ENCODE measurements at regions not wholly inside any gene's neighbourhood (a gene's known extent, or its start where the extent isn't known, plus 50 kb on each side); places are given as distances from the start of the nearest gene placed in this dataset.
"Not testable (repeated sequence)": the region's sequence is repeated elsewhere in the genome, so short reads cannot be mapped to it uniquely, and the experiment has no call there.

- H2AFZ ChIP-seq (ENCODE audit: control insufficient read depth, low read depth, low read length); BruUV-seq (replicated peaks); H3K27ac ChIP-seq (ENCODE audit: control insufficient read depth, insufficient read depth); H3K9ac ChIP-seq (ENCODE audit: control insufficient read depth, insufficient read depth, low read length); H3K4me3 ChIP-seq; intact Hi-C loops (cut with micrococcal nuclease; ENCODE audit: unreplicated experiment); H3K36me3 ChIP-seq (ENCODE audit: control insufficient read depth in 2 of 2, insufficient read depth in 2 of 2, low read length in 1 of 2); H3K79me2 ChIP-seq (ENCODE audit: control insufficient read depth, insufficient read depth, low read length); H4K20me1 ChIP-seq (ENCODE audit: control insufficient read depth, insufficient read depth); in situ Hi-C loops (cut with MboI); RAD21 ChIA-PET (ENCODE audit: unreplicated experiment); H3K27me3 ChIP-seq (replicated peaks in 1 of 2; ENCODE audit: control insufficient read depth in 2 of 2, insufficient read depth in 2 of 2, low read length in 1 of 2); H3K9me3 ChIP-seq (replicated peaks; ENCODE audit: control insufficient read depth, insufficient read depth, low read length); FAIRE-seq; ATAC-seq; DNase-seq (ENCODE audit: low read depth, low spot score); H3K4me2 ChIP-seq (ENCODE audit: control insufficient read depth, insufficient read depth): not testable (repeated sequence)
- CTCF ChIA-PET: interaction anchor here (0.8 kb wide), 1 partner anchor 12 kb away, joined by 3 read pairs; no protein-coding TSS in a partner anchor
- POLR2A ChIA-PET: interaction anchor here (0.9 kb wide), 1 partner anchor 13 kb away, joined by 3 read pairs; no protein-coding TSS in a partner anchor
- SMC1A ChIA-PET (ENCODE audit: uncharacterized antibody, unreplicated experiment): interaction anchor here (1.5 kb wide), 1 partner anchor 8 kb away, joined by 3 read pairs; no protein-coding TSS in a partner anchor
- 91% methylated on average over 23 of the region's 32 CpGs for WGBS (ENCODE audit: insufficient coverage, insufficient replicate concordance, low lambda C conversion rate, missing lambda C conversion rate)
- peaks cover 17% of the 10 kb centered on the region for H3K4me1 ChIP-seq (ENCODE audit: control insufficient read depth, insufficient read depth, low read length)
These were observed 169.7 kb downstream of the DEPDC1B start for GRCh38 chr5:60530144-60530848.

DNA sequence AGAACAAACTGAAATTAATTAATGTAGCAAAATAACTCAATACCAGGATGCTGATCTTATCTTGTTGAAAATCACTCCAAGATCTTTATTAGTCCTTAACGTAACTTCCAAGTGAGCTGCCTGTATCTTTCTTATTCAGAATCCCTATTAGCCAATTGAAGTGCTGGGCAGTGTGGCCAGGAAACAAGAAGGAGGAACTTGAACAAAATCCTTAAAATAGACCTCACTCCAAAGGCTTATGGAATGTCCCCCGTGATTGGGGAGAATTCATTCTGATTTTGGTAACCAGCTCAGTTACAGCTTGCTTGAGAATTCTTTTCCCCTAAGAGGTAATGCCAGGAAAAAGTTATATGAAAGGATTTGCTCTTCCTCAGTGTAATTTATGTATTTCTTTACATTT, 171.0 kb downstream of the DEPDC1B start:
- no TSS peak for BruUV-seq (replicated peaks)

More for the DNA sequence above, 171.0 kb downstream of the DEPDC1B start:
- Histone ChIP-seq H3K9ac (ENCODE audit: control insufficient read depth, insufficient read depth, low read length) (no peak overlapping the region), H3K27me3 (replicated peaks in 1 of 2; ENCODE audit: control insufficient read depth in 2 of 2, insufficient read depth in 2 of 2, low read length in 1 of 2) (no peaks in the 10 kb centered on the region), H4K20me1 (ENCODE audit: control insufficient read depth, insufficient read depth) (no peaks in the 10 kb centered on the region), H3K27ac (ENCODE audit: control insufficient read depth, insufficient read depth) (no peak overlapping the region), H3K9me3 (replicated peaks; ENCODE audit: control insufficient read depth, insufficient read depth, low read length) (no peaks in the 10 kb centered on the region; the same call in 2 of the 3 replicates), H3K79me2 (ENCODE audit: control insufficient read depth, insufficient read depth, low read length) (no peaks in the 10 kb centered on the region), H3K36me3 (ENCODE audit: control insufficient read depth in 2 of 2, insufficient read depth in 2 of 2, low read length in 1 of 2) (no peaks in the 10 kb centered on the region), H3K4me2 (ENCODE audit: control insufficient read depth, insufficient read depth) (no peak overlapping the region), H2AFZ (ENCODE audit: control insufficient read depth, low read depth, low read length) (no peak overlapping the region), H3K4me3 (no peak overlapping the region), H3K4me1 (ENCODE audit: control insufficient read depth, insufficient read depth, low read length) (peaks cover 18% of the 10 kb centered on the region)
- ATAC-seq (no peak), DNase-seq (ENCODE audit: low read depth, low spot score) (no peak), FAIRE-seq (no peak)
- ChIA-PET SMC1A (ENCODE audit: uncharacterized antibody, unreplicated experiment) (interaction anchor here (0.8 kb wide), 1 partner anchor 11 kb away, joined by 3 read pairs; no protein-coding TSS in a partner anchor), CTCF (no interaction called here), POLR2A (no interaction called here), RAD21 (ENCODE audit: unreplicated experiment) (no interaction called here)
- in situ Hi-C loops (cut with MboI): no loop called here
- no peak for TF ChIP-seq CBX5 (IDR thresholded peaks at IDR 0.05; ENCODE audit: low read depth)
- TF ChIP-seq PAX5 (IDR thresholded peaks at IDR 0.05; ENCODE audit: borderline replicate concordance, low read depth, low read length): no peak
- no peak for TF ChIP-seq MTA3 (IDR thresholded peaks at IDR 0.05; ENCODE audit: borderline replicate concordance, low read length)
- no peak for TF ChIP-seq ZBED1 (IDR thresholded peaks at IDR 0.05; ENCODE audit: borderline replicate concordance)
- no peak for TF ChIP-seq HSF1 (IDR thresholded peaks at IDR 0.05; ENCODE audit: low read depth, low read length)
- TF ChIP-seq ZNF622 (IDR thresholded peaks at IDR 0.05): no peak
- intact Hi-C loops (cut with micrococcal nuclease; ENCODE audit: unreplicated experiment): no loop called here
- 18% methylated on average over 2 of the region's 2 CpGs for WGBS (ENCODE audit: insufficient coverage, insufficient replicate concordance, low lambda C conversion rate, missing lambda C conversion rate)
